HEK293 (cell line): ENCODE measurements at regions not wholly inside any gene's neighbourhood (a gene's known extent, or its start where the extent isn't known, plus 50 kb on each side); places are given as distances from the start of the nearest gene placed in this dataset.

Experiments
- CTCF ChIA-PET: fragments of 350-600 bp; formaldehyde crosslinking; extraction: SDS; loops from one replicate; lab custom pipeline; 2021; ENCODE audit warnings: antibody characterized with exemption; lab: Yijun Ruan, JAX
- POLR2A ChIA-PET: fragments of 300-600 bp; formaldehyde crosslinking; extraction: SDS; loops from one replicate; lab custom pipeline; 2020; ENCODE audit warnings: antibody characterized with exemption, inconsistent platforms; lab: Yijun Ruan, JAX
- H3K27ac ChIP-seq: fragments of 200-500 bp; sonication (Bioruptor generic); 2 replicates; pipeline ENCODE4 v1.5.1; 2014; ENCODE audit warnings: low read depth, low read length, control low read depth, inconsistent platforms; ENCODE audit errors: extremely low read depth
- H3K36me3 ChIP-seq, 2 experiments: fragments of 200-500 bp in 1 of 2; sonication (Bioruptor generic) in 1 of 2; 1 replicate in 1 of 2; 2 replicates in 1 of 2; pipeline ENCODE4 v1.5.1; 2014 to 2017; ENCODE audit warnings: inconsistent platforms in 2 of 2, low read length in 2 of 2; ENCODE audit not compliant: control insufficient read depth in 2 of 2, insufficient read depth in 1 of 2
- H3K4me1 ChIP-seq: fragments of 200-500 bp; sonication (Bioruptor generic); 2 replicates; pipeline ENCODE4 v1.5.1; 2014; ENCODE audit warnings: mild to moderate bottlenecking, low read length, inconsistent platforms; ENCODE audit not compliant: control insufficient read depth, insufficient read depth
- H3K4me3 ChIP-seq: 2 replicates; pipeline ENCODE4 v1.5.1; 2011; ENCODE audit warnings: low read depth, mild to moderate bottlenecking, control low read depth, low read length, moderate library complexity
- H3K9me3 ChIP-seq: fragments of 200-500 bp; sonication (Bioruptor generic); 2 replicates; pipeline ENCODE4 v1.5.1; 2014; ENCODE audit warnings: low read depth, low read length, inconsistent platforms; ENCODE audit not compliant: control insufficient read depth, insufficient read depth
- BCL6B ChIP-seq: fragments of 450-650 bp; formaldehyde crosslinking; IDR thresholded peaks from 2 replicates; pipeline ENCODE4 v1.5.1; 2017; ENCODE audit warnings: missing biosample characterization, missing genetic modification characterization
- INSM2 ChIP-seq: fragments of 450-650 bp; formaldehyde crosslinking; IDR thresholded peaks from 2 replicates; pipeline ENCODE4 v1.5.1; 2016; ENCODE audit warnings: missing biosample characterization, missing genetic modification characterization
- MEIS1 ChIP-seq: sonication (generic); formaldehyde crosslinking; IDR thresholded peaks from 2 replicates; pipeline ENCODE4 v1.8.1; 2022; ENCODE audit warnings: missing genetic modification reagents, mild to moderate bottlenecking, borderline replicate concordance
- PBX3 ChIP-seq: sonication (generic); formaldehyde crosslinking; IDR thresholded peaks from 2 replicates; pipeline ENCODE4 v1.8.1; 2022; ENCODE audit warnings: mild to moderate bottlenecking, moderate library complexity, missing genetic modification reagents
- REPIN1 ChIP-seq: fragments of 450-650 bp; formaldehyde crosslinking; IDR thresholded peaks from 2 replicates; pipeline ENCODE4 v1.5.1; 2017; ENCODE audit warnings: missing biosample characterization, missing genetic modification characterization, low read depth
- TCF7L2 ChIP-seq: IDR thresholded peaks from 2 replicates; pipeline ENCODE4 v1.6.1; 2011; ENCODE audit warnings: low read depth, mild to moderate bottlenecking, inconsistent platforms, low read length, moderate library complexity, borderline replicate concordance
- ZBTB11 ChIP-seq: fragments of 450-650 bp; formaldehyde crosslinking; conservative IDR thresholded peaks from 2 replicates; pipeline ENCODE4 v1.5.1; 2016; ENCODE audit warnings: low read depth, missing biosample characterization, missing genetic modification characterization
- ZFP41 ChIP-seq: fragments of 450-650 bp; formaldehyde crosslinking; IDR thresholded peaks from 2 replicates; pipeline ENCODE4 v1.5.1; 2016; ENCODE audit warnings: missing biosample characterization, missing genetic modification characterization, borderline replicate concordance
- ZNF18 ChIP-seq: fragments of 450-650 bp; formaldehyde crosslinking; IDR thresholded peaks from 2 replicates; pipeline ENCODE4 v1.5.1; 2016; ENCODE audit warnings: missing biosample characterization, missing genetic modification characterization
- ZNF341 ChIP-seq: fragments of 450-650 bp; formaldehyde crosslinking; IDR thresholded peaks from 2 replicates; pipeline ENCODE4; 2016; ENCODE audit warnings: low read depth, missing biosample characterization, missing genetic modification characterization
- ZNF362 ChIP-seq: fragments of 450-650 bp; formaldehyde crosslinking; IDR thresholded peaks from 2 replicates; pipeline ENCODE4 v1.5.1; 2016; ENCODE audit warnings: missing biosample characterization, missing genetic modification characterization
- ZNF366 ChIP-seq: fragments of 450-650 bp; formaldehyde crosslinking; conservative IDR thresholded peaks from 2 replicates; pipeline ENCODE4 v1.5.1; 2016; ENCODE audit warnings: missing biosample characterization, missing genetic modification characterization
- ZNF449 ChIP-seq: fragments of 450-650 bp; formaldehyde crosslinking; IDR thresholded peaks from 2 replicates; pipeline ENCODE4 v1.5.1; 2017; ENCODE audit warnings: missing biosample characterization, mild to moderate bottlenecking, missing genetic modification characterization, moderate library complexity
- ZNF473 ChIP-seq: fragments of 450-650 bp; formaldehyde crosslinking; IDR thresholded peaks from 2 replicates; pipeline ENCODE4 v1.5.1; 2017; ENCODE audit warnings: missing biosample characterization, missing genetic modification characterization
- ZNF529 ChIP-seq: fragments of 450-650 bp; formaldehyde crosslinking; IDR thresholded peaks from 2 replicates; pipeline ENCODE4 v1.5.1; 2017; ENCODE audit warnings: missing genetic modification characterization, missing biosample characterization; ENCODE audit not compliant: insufficient replicate concordance
- ZNF549 ChIP-seq: fragments of 450-650 bp; IDR thresholded peaks from 2 replicates; pipeline ENCODE4 v1.5.1; 2018; ENCODE audit warnings: missing biosample characterization, missing genetic modification characterization, mild to moderate bottlenecking, inconsistent platforms, moderate library complexity
- ZNF629 ChIP-seq: fragments of 450-650 bp; formaldehyde crosslinking; IDR thresholded peaks from 2 replicates; pipeline ENCODE4 v1.5.1; 2017; ENCODE audit warnings: missing biosample characterization, missing genetic modification characterization

- H3K4me3 ChIP-seq: no peak overlapping the region
- no peaks in the 10 kb centered on the region for H3K4me1 ChIP-seq
- no peaks in the 10 kb centered on the region for H3K9me3 ChIP-seq
- ChIA-PET POLR2A (no interaction called here), CTCF (interaction anchor here (0.9 kb wide), 1 partner anchor 9 kb away, joined by 6 read pairs; no protein-coding TSS in a partner anchor)
- no peaks in the 10 kb centered on the region for H3K36me3 ChIP-seq
- H3K27ac ChIP-seq: no peak overlapping the region
- TF ChIP-seq ZNF529 (tag by site-specific recombination) (no peak), ZNF366 (peak; percentile 52; the same call in 1 of the 2 replicates), ZFP41 (tag by site-specific recombination) (no peak), MEIS1 (CRISPR knock-in tag) (no peak), INSM2 (tag by site-specific recombination) (no peak), REPIN1 (tag by site-specific recombination) (no peak)
Measured at GRCh38 chr20:4585758-4586157, 100.5 kb upstream of the PRNP start.

- no peaks in the 10 kb centered on the region for H3K9me3 ChIP-seq
- no peak overlapping the region for H3K4me3 ChIP-seq
- CTCF ChIA-PET: interaction anchor here (0.6 to 0.9 kb wide), 2 partner anchors 10 to 240 kb away, joined by 3 to 6 read pairs; no protein-coding TSS in a partner anchor
- no peak for TF ChIP-seq ZNF629 (tag by site-specific recombination)
- no peak for TF ChIP-seq TCF7L2
- no peak for TF ChIP-seq ZNF473
- no peaks in the 10 kb centered on the region for H3K4me1 ChIP-seq
- no peaks in the 10 kb centered on the region for H3K36me3 ChIP-seq
- H3K27ac ChIP-seq: no peak overlapping the region
- POLR2A ChIA-PET: no interaction called here
Measured at GRCh38 chr20:4585104-4585753, 101.0 kb upstream of the PRNP start.

GRCh38 chr20:4584510-4584909 is 101.7 kb upstream of the PRNP start:
- POLR2A ChIA-PET: no interaction called here
- H3K36me3 ChIP-seq: no peaks in the 10 kb centered on the region
- H3K27ac ChIP-seq: no peak overlapping the region
- CTCF ChIA-PET: interaction anchor here (0.6 kb wide), 1 partner anchor 239 kb away, joined by 3 read pairs; no protein-coding TSS in a partner anchor
- H3K4me1 ChIP-seq: no peaks in the 10 kb centered on the region
- H3K9me3 ChIP-seq: no peaks in the 10 kb centered on the region
- no peak overlapping the region for H3K4me3 ChIP-seq
- no peak for TF ChIP-seq ZNF362 (tag by site-specific recombination)
- TF ChIP-seq REPIN1 (tag by site-specific recombination): no peak
- no peak for TF ChIP-seq ZNF18 (tag by site-specific recombination)
- TF ChIP-seq ZNF549: no peak
- no peak for TF ChIP-seq ZNF341 (tag by site-specific recombination)
- no peak for TF ChIP-seq ZNF366
- no peak for TF ChIP-seq ZNF449 (tag by site-specific recombination)
- TF ChIP-seq BCL6B (tag by site-specific recombination): no peak
- TF ChIP-seq ZBTB11 (tag by site-specific recombination): no peak
- TF ChIP-seq PBX3 (CRISPR knock-in tag): no peak
